ENCODE measurements at regions not wholly inside any gene's neighbourhood (a gene's known extent, or its start where the extent isn't known, plus 50 kb on each side); places are given as distances from the start of the nearest gene placed in this dataset.
"Not testable (repeated sequence)": the region's sequence is repeated elsewhere in the genome, so short reads cannot be mapped to it uniquely, and the experiment has no call there.

- TF ChIP-seq, protein P1, sequence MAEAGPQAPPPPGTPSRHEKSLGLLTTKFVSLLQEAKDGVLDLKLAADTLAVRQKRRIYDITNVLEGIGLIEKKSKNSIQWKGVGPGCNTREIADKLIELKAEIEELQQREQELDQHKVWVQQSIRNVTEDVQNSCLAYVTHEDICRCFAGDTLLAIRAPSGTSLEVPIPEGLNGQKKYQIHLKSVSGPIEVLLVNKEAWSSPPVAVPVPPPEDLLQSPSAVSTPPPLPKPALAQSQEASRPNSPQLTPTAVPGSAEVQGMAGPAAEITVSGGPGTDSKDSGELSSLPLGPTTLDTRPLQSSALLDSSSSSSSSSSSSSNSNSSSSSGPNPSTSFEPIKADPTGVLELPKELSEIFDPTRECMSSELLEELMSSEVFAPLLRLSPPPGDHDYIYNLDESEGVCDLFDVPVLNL (CRISPR knock-in tag; IDR thresholded peaks at IDR 0.05; ENCODE audit: borderline replicate concordance, low read depth), result not testable (repeated sequence)
- TF ChIP-seq, protein P2, sequence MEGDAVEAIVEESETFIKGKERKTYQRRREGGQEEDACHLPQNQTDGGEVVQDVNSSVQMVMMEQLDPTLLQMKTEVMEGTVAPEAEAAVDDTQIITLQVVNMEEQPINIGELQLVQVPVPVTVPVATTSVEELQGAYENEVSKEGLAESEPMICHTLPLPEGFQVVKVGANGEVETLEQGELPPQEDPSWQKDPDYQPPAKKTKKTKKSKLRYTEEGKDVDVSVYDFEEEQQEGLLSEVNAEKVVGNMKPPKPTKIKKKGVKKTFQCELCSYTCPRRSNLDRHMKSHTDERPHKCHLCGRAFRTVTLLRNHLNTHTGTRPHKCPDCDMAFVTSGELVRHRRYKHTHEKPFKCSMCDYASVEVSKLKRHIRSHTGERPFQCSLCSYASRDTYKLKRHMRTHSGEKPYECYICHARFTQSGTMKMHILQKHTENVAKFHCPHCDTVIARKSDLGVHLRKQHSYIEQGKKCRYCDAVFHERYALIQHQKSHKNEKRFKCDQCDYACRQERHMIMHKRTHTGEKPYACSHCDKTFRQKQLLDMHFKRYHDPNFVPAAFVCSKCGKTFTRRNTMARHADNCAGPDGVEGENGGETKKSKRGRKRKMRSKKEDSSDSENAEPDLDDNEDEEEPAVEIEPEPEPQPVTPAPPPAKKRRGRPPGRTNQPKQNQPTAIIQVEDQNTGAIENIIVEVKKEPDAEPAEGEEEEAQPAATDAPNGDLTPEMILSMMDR (IDR thresholded peaks at IDR 0.05), result not testable (repeated sequence)
- not testable (repeated sequence) for TF ChIP-seq MAX (CRISPR knock-in tag; IDR thresholded peaks at IDR 0.05)
Observed at GRCh38 chr11:49326651-49327050, 118.2 kb upstream of the FOLH1 start.
